Ovary (tissue), 3 donors: ENCODE measurements at regions not wholly inside any gene's neighbourhood (a gene's known extent, or its start where the extent isn't known, plus 50 kb on each side); places are given as distances from the start of the nearest gene placed in this dataset.

Experiments
- EP300 ChIP-seq: sonication (generic); formaldehyde crosslinking; IDR thresholded peaks from one replicate; pipeline ENCODE4 v1.6.1; 2017; ENCODE audit warnings: antibody characterized with exemption
- POLR2A ChIP-seq: fragments of 450-650 bp; IDR thresholded peaks from one replicate; pipeline ENCODE4 v1.6.1; 2017; ENCODE audit warnings: antibody characterized with exemption, mild to moderate bottlenecking, moderate library complexity
- TF ChIP-seq, protein P1 (sequence below), 3 donors: fragments of 450-650 bp in 2 of 3; fragments of 200-600 bp in 1 of 3; IDR thresholded peaks; one replicate each; pipeline versions ENCODE4 v1.5.1 to v1.8.0; 2016 to 2022; ENCODE audit warnings: antibody characterized with exemption in 3 of 3, mild to moderate bottlenecking in 1 of 3
- donor health status: DM: no; HTN: no; CAD: no.

- TF ChIP-seq, protein P1, sequence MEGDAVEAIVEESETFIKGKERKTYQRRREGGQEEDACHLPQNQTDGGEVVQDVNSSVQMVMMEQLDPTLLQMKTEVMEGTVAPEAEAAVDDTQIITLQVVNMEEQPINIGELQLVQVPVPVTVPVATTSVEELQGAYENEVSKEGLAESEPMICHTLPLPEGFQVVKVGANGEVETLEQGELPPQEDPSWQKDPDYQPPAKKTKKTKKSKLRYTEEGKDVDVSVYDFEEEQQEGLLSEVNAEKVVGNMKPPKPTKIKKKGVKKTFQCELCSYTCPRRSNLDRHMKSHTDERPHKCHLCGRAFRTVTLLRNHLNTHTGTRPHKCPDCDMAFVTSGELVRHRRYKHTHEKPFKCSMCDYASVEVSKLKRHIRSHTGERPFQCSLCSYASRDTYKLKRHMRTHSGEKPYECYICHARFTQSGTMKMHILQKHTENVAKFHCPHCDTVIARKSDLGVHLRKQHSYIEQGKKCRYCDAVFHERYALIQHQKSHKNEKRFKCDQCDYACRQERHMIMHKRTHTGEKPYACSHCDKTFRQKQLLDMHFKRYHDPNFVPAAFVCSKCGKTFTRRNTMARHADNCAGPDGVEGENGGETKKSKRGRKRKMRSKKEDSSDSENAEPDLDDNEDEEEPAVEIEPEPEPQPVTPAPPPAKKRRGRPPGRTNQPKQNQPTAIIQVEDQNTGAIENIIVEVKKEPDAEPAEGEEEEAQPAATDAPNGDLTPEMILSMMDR (IDR thresholded peaks at IDR 0.05): no peak
- TF ChIP-seq POLR2A (no peak), EP300 (no peak)
Measured at GRCh38 chr6:4368649-4369048, 233.3 kb upstream of the ECI2 start.
